Caco-2 (cell line): ENCODE measurements at regions not wholly inside any gene's neighbourhood (a gene's known extent, or its start where the extent isn't known, plus 50 kb on each side); places are given as distances from the start of the nearest gene placed in this dataset.

ENCODE experiments used
- BruUV-seq: library from RNA; stranded (reverse); fragments of 400-500 nt; replicated peaks from 2 replicates; lab custom pipeline; 2021; lab: Mats Ljungman, UMichigan
- CTCF ChIA-PET: fragments of 300-600 bp; sonication (Branson Sonifier 250); formaldehyde crosslinking; loops from one replicate; lab custom pipeline; 2022; ENCODE audit warnings: antibody characterized with exemption; lab: Charles Lee
- POLR2A ChIA-PET: fragments of 300-600 bp; sonication (Branson Sonifier 250); formaldehyde crosslinking; loops from one replicate; lab custom pipeline; 2022; ENCODE audit warnings: antibody characterized with exemption; lab: Charles Lee
- DNase-seq, 2 experiments: peaks; one replicate each; pipeline versions ENCODE4 v3.0.0 to v3.0.0-alpha.2; 2020 to 2022
- H3K27me3 ChIP-seq: replicated peaks from 2 replicates; pipeline ENCODE4 v1.6.0; 2011; ENCODE audit warnings: low read length; ENCODE audit not compliant: control insufficient read depth, insufficient read depth
- H3K36me3 ChIP-seq: 2 replicates; pipeline ENCODE4 v1.5.1; 2011; ENCODE audit warnings: low read length; ENCODE audit not compliant: control insufficient read depth, insufficient read depth
- H3K4me1 ChIP-seq: fragments of 250-450 bp; sonication (Bioruptor Pico); 2 replicates; pipeline ENCODE4 v1.5.1; 2020; ENCODE audit warnings: mild to moderate bottlenecking
- H3K4me3 ChIP-seq: 2 replicates; pipeline ENCODE4 v1.5.1; 2011; ENCODE audit warnings: low read depth, mild to moderate bottlenecking, control low read depth, low read length
- H3K9me3 ChIP-seq: fragments of 250-450 bp; sonication (Bioruptor Pico); 2 replicates; pipeline ENCODE4 v1.5.1; 2020; ENCODE audit warnings: mild to moderate bottlenecking, moderate library complexity
- H3K27ac Mint-ChIP-seq: one replicate; pipeline ENCODE4 v1.8.0; 2022; ENCODE audit warnings: mixed read lengths; ENCODE audit not compliant: unreplicated experiment
- H3K27me3 Mint-ChIP-seq: one replicate; pipeline ENCODE4 v1.8.0; 2022; ENCODE audit warnings: mixed read lengths; ENCODE audit not compliant: insufficient read depth, unreplicated experiment
- H3K36me3 Mint-ChIP-seq: one replicate; pipeline ENCODE4 v1.8.0; 2022; ENCODE audit warnings: mild to moderate bottlenecking, mixed read lengths; ENCODE audit not compliant: insufficient read depth, unreplicated experiment
- H3K4me1 Mint-ChIP-seq: one replicate; pipeline ENCODE4 v1.8.0; 2022; ENCODE audit warnings: low read depth, mixed read lengths; ENCODE audit not compliant: unreplicated experiment
- H3K4me3 Mint-ChIP-seq: one replicate; pipeline ENCODE4 v1.8.0; 2022; ENCODE audit warnings: mild to moderate bottlenecking, moderate library complexity, mixed read lengths; ENCODE audit not compliant: unreplicated experiment
- H3K9me3 Mint-ChIP-seq: one replicate; pipeline ENCODE4 v1.8.0; 2022; ENCODE audit warnings: mixed read lengths; ENCODE audit not compliant: unreplicated experiment
- CTCF ChIP-seq, 2 experiments: fragments of 200-600 bp in 1 of 2; IDR thresholded peaks; 1 replicate in 1 of 2; 2 replicates in 1 of 2; pipeline versions ENCODE4 v1.5.1 to v1.8.0; 2011 to 2022; ENCODE audit warnings: antibody characterized with exemption in 1 of 2, control low read depth in 1 of 2, inconsistent platforms in 1 of 2, low read depth in 1 of 2, low read length in 1 of 2, mild to moderate bottlenecking in 1 of 2, moderate library complexity in 1 of 2; ENCODE audit not compliant: insufficient read depth in 1 of 2, severe bottlenecking in 1 of 2, unreplicated experiment in 1 of 2
- intact Hi-C: fragments of 100-400 bp; cut with micrococcal nuclease; formaldehyde crosslinking; loops from one replicate; pipeline ENCODE4 v1.10.0; 2022; ENCODE audit not compliant: unreplicated experiment

GRCh38 chr20:17848249-17849048 lies 120.1 kb downstream of the SNX5 start:
- H3K36me3 ChIP-seq = no peaks in the 10 kb centered on the region
- Mint-ChIP-seq H3K4me3 (no peak overlapping the region), H3K4me1 (peaks cover 37% of the 10 kb centered on the region), H3K27me3 (no peaks in the 10 kb centered on the region), H3K9me3 (no peaks in the 10 kb centered on the region), H3K36me3 (no peaks in the 10 kb centered on the region), H3K27ac (peak overlapping the region; percentile 42)
- no peak for TF ChIP-seq CTCF (IDR thresholded peaks at IDR 0.05; ENCODE audit: insufficient read depth in 1 of 2, low read depth in 1 of 2, low read length in 1 of 2, severe bottlenecking in 1 of 2, unreplicated experiment in 1 of 2)
- ChIA-PET CTCF (interaction anchor here (0.7 kb wide), 1 partner anchor 12 kb away, joined by 5 read pairs; no protein-coding TSS in a partner anchor), POLR2A (no interaction called here)
- peaks cover 32% of the 10 kb centered on the region for H3K4me1 ChIP-seq
- H3K9me3 ChIP-seq = 0 out of 2 replicates have a peak, but pooled peaks cover 4% of the 10 kb centered on the region
- BruUV-seq = no TSS peak
- intact Hi-C loops = no loop called here
- H3K4me3 ChIP-seq = no peak overlapping the region
- DNase-seq = no peak
- no peaks in the 10 kb centered on the region for H3K27me3 ChIP-seq

- intact Hi-C loops = no loop called here
- CTCF ChIA-PET = interaction anchor here (0.5 kb wide), 1 partner anchor 240 kb away, joined by 4 read pairs; no protein-coding TSS in a partner anchor
- H3K4me1 ChIP-seq = peaks cover 15% of the 10 kb centered on the region
- no peaks in the 10 kb centered on the region for H3K27me3 ChIP-seq
- no peaks in the 10 kb centered on the region for H3K36me3 ChIP-seq
- no peaks in the 10 kb centered on the region for H3K36me3 Mint-ChIP-seq
- DNase-seq = no peak
- no peak overlapping the region for H3K4me3 Mint-ChIP-seq
- H3K9me3 ChIP-seq = peaks cover 4% of the 10 kb centered on the region; the same call in 1 of the 2 replicates
- peaks cover 18% of the 10 kb centered on the region for H3K4me1 Mint-ChIP-seq
- BruUV-seq = no TSS peak
- H3K27me3 Mint-ChIP-seq = no peaks in the 10 kb centered on the region
- no peak for TF ChIP-seq CTCF (IDR thresholded peaks at IDR 0.05; ENCODE audit: insufficient read depth in 1 of 2, low read depth in 1 of 2, low read length in 1 of 2, severe bottlenecking in 1 of 2, unreplicated experiment in 1 of 2)
- no peaks in the 10 kb centered on the region for H3K9me3 Mint-ChIP-seq
- no peak overlapping the region for H3K4me3 ChIP-seq
- POLR2A ChIA-PET = interaction anchor here (0.6 kb wide), 1 partner anchor 164 kb away, joined by 5 read pairs; the partner anchor contains the start of gene RRBP1
- no peak overlapping the region for H3K27ac Mint-ChIP-seq
Observed at GRCh38 chr20:17845701-17846475, 122.7 kb downstream of the SNX5 start.

GRCh38 chr20:17844549-17845298 lies 123.9 kb downstream of the SNX5 start:
- H3K27ac Mint-ChIP-seq = no peak overlapping the region
- H3K4me1 ChIP-seq = peaks cover 5% of the 10 kb centered on the region
- no peaks in the 10 kb centered on the region for H3K9me3 Mint-ChIP-seq
- no peak overlapping the region for H3K4me3 Mint-ChIP-seq
- no peak for TF ChIP-seq CTCF (IDR thresholded peaks at IDR 0.05; ENCODE audit: insufficient read depth in 1 of 2, low read depth in 1 of 2, low read length in 1 of 2, severe bottlenecking in 1 of 2, unreplicated experiment in 1 of 2)
- peaks cover 5% of the 10 kb centered on the region; the same call in 1 of the 2 replicates for H3K9me3 ChIP-seq
- no peaks in the 10 kb centered on the region for H3K36me3 Mint-ChIP-seq
- no peak overlapping the region for H3K4me3 ChIP-seq
- CTCF ChIA-PET = no interaction called here
- H3K27me3 Mint-ChIP-seq = no peaks in the 10 kb centered on the region
- no TSS peak for BruUV-seq
- intact Hi-C loops = no loop called here
- H3K27me3 ChIP-seq = no peaks in the 10 kb centered on the region
- H3K4me1 Mint-ChIP-seq = peaks cover 12% of the 10 kb centered on the region
- no peaks in the 10 kb centered on the region for H3K36me3 ChIP-seq
- DNase-seq = no peak
- POLR2A ChIA-PET = no interaction called here
